ENCODE measurements at regions not wholly inside any gene's neighbourhood (a gene's known extent, or its start where the extent isn't known, plus 50 kb on each side); places are given as distances from the start of the nearest gene placed in this dataset.

DNA sequence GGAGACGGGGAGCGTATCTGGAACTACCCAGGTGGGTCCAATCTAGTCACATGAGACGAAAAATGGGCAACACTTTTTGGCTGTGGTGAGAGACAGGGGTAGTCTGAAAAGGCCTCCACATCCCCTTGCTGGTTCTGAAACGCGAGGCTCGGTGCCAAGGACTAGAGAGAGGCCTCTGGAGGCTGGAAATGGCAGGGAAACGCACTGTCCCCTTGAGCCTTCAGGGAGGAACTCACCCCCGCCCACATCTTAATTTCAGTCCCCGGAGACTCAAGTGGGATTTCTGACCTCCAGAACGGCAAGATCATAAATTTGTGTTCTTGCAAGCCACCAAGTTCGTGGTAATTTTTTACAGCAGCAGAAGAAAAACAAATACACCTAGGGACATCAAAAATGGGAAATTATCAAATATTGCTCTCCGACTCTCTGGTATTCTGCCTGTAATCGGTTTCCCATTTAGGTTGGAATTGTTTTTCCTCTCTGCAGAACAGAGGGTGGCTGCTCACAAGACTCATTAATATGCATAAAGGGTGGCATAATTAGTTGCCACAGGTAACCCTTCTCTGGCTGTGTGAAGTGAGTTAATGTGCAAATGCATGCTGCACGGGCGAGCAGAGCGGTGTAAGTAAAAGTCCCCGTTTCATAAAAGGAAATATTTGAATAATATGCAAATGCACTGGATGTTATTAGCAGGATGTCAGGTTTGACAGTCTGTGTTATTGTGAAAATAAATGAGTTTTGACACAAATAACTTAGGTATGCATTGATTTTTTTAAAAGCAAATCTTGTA lies 185.7 kb downstream of the ARRDC4 start:
- Mint-ChIP-seq H3K27ac (no peak overlapping the region), H3K9me3 (no peaks in the 10 kb centered on the region), H3K27me3 (ENCODE audit: low read depth) (peaks cover under 1% of the 10 kb centered on the region), H3K36me3 (ENCODE audit: low read depth) (no peaks in the 10 kb centered on the region), H3K4me1 (ENCODE audit: low read depth) (no peaks in the 10 kb centered on the region), H3K4me3 (no peak overlapping the region)

DNA sequence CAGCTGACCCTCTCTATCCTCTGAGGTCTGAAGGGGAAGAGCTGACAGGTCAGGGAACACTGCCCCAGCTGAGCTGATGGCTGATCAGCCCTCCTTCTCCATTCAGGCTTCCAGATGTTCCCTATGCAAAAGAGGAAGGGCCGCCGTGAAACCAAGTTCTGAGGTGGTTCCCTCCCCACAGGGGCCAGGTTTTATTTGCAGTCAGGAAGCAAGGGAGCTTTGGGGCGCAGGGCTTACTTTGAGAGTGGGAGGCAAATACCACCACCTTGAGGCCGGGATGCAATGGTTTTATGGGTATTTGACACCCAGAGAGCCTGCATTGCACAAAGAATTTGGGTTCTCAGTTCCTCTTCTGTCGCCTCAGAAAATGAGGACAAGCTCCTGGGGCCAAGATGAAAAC lies 186.9 kb downstream of the ARRDC4 start:
- Mint-ChIP-seq H3K27me3 (ENCODE audit: low read depth) (peaks cover 9% of the 10 kb centered on the region), H3K4me1 (ENCODE audit: low read depth) (no peaks in the 10 kb centered on the region), H3K4me3 (no peak overlapping the region), H3K27ac (no peak overlapping the region), H3K9me3 (no peaks in the 10 kb centered on the region), H3K36me3 (ENCODE audit: low read depth) (no peaks in the 10 kb centered on the region)

DNA sequence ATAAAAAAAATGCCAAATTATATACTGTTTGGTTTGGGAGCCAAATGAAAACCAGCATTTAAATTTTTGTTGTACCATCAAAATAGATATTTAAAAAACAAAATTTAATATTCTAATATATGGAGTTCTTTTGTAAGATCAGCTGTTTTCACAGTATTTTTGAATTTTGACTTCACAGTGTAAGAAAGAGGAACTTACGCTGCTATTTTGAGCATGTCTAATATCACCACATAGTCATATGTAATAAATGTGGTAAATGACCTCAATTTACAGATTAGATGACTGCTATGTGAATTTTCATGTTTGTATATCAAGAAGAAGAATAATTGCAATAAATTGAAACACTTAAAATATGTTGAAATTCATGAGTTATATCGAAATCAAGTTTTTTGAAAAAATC lies 189.6 kb downstream of the ARRDC4 start:
- no peaks in the 10 kb centered on the region for H3K36me3 Mint-ChIP-seq (ENCODE audit: low read depth)
- no peak overlapping the region for H3K27ac Mint-ChIP-seq
- peaks cover 23% of the 10 kb centered on the region for H3K27me3 Mint-ChIP-seq (ENCODE audit: low read depth)
- no peaks in the 10 kb centered on the region for H3K4me1 Mint-ChIP-seq (ENCODE audit: low read depth)
- H3K4me3 Mint-ChIP-seq: no peak overlapping the region
- H3K9me3 Mint-ChIP-seq: no peaks in the 10 kb centered on the region

DNA sequence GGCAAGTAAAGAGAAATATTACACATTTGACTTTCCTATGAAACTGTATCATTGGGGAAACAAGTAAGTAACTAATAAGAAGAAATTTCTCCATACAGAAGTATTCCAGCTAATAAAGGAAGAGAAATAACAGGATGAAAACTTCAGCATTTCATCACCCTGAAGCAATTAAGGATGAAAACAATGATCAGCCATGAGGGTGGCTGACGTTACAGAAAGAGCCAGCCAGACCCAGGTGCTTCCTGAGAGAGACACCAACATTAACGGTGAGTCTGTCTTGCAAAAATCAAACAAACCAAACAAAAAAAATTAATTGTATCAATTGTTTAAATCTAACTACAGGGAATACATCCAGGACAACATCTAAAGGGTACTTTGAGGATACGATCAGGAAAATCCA lies 190.0 kb downstream of the ARRDC4 start:
- H3K4me1 Mint-ChIP-seq (ENCODE audit: low read depth): no peaks in the 10 kb centered on the region
- H3K4me3 Mint-ChIP-seq: no peak overlapping the region
- H3K36me3 Mint-ChIP-seq (ENCODE audit: low read depth): no peaks in the 10 kb centered on the region
- no peak overlapping the region for H3K27ac Mint-ChIP-seq
- H3K9me3 Mint-ChIP-seq: no peaks in the 10 kb centered on the region
- peaks cover 27% of the 10 kb centered on the region for H3K27me3 Mint-ChIP-seq (ENCODE audit: low read depth)

DNA sequence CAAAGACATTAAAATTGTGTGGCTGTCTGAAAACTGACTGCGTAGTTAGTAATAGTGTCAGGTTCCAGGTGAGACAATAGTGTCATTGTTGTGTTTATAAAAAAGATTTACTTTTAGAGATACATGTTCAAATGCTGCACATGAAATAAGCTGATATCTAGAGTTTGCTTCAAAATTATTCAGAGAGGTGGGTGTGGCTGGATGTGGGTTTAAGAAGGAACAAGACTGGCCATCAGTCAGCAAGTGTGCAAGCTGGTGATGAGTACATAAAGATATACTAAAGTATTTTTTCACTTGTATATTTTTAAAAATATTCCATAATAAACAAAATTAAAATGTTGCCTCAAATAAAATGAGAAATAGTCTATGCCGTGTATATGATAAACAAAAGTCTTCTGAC lies 190.6 kb downstream of the ARRDC4 start:
- Mint-ChIP-seq H3K9me3 (no peaks in the 10 kb centered on the region), H3K4me3 (no peak overlapping the region), H3K4me1 (ENCODE audit: low read depth) (no peaks in the 10 kb centered on the region), H3K27ac (no peak overlapping the region), H3K27me3 (ENCODE audit: low read depth) (peaks cover 30% of the 10 kb centered on the region), H3K36me3 (ENCODE audit: low read depth) (no peaks in the 10 kb centered on the region)

DNA sequence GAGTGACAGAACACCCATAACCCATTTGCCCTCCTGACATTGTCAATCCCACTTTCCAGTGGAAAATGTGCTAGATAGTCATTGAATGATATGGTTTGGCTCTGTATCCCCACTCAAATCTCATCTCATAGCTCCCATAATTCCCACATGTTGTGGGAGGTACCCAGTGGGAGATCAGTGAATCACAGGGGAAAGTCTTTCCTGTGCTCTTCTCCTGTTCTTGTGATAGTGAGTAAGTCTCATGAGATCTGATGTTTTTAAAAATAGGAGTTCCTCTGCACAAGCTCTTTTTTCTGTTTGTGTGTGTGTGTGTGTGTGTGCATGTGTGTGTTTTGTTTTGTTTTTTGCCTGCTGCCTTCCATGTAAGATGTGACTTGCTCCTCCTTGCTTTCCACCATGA lies 191.7 kb downstream of the ARRDC4 start:
- no peak overlapping the region for H3K27ac Mint-ChIP-seq
- H3K27me3 Mint-ChIP-seq (ENCODE audit: low read depth): peaks cover 34% of the 10 kb centered on the region
- no peaks in the 10 kb centered on the region for H3K4me1 Mint-ChIP-seq (ENCODE audit: low read depth)
- no peaks in the 10 kb centered on the region for H3K9me3 Mint-ChIP-seq
- H3K36me3 Mint-ChIP-seq (ENCODE audit: low read depth): no peaks in the 10 kb centered on the region
- H3K4me3 Mint-ChIP-seq: no peak overlapping the region

DNA sequence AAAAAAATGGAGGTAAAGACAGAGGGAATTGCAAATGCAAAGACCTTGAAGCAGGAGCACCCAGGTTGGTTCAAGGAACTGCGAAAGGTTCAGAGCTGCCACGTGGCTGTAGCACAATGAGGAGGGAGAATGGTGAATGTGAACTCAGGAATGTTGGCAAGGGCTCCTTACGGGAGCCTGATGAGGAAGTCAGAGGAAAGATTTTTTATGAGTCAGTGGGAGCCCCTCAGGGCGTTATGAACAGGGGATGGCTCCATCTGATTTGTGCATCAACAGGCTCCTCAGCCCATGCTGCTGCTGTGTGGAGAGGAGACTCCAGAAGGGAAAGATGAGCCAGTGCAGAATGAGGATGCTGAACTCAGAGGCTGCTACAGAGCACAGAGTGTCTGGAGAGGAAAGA lies 194.4 kb downstream of the ARRDC4 start:
- H3K4me3 Mint-ChIP-seq: no peak overlapping the region
- H3K4me1 Mint-ChIP-seq (ENCODE audit: low read depth): peaks cover 10% of the 10 kb centered on the region
- H3K9me3 Mint-ChIP-seq: no peaks in the 10 kb centered on the region
- no peaks in the 10 kb centered on the region for H3K36me3 Mint-ChIP-seq (ENCODE audit: low read depth)
- peaks cover 43% of the 10 kb centered on the region for H3K27me3 Mint-ChIP-seq (ENCODE audit: low read depth)
- no peak overlapping the region for H3K27ac Mint-ChIP-seq

DNA sequence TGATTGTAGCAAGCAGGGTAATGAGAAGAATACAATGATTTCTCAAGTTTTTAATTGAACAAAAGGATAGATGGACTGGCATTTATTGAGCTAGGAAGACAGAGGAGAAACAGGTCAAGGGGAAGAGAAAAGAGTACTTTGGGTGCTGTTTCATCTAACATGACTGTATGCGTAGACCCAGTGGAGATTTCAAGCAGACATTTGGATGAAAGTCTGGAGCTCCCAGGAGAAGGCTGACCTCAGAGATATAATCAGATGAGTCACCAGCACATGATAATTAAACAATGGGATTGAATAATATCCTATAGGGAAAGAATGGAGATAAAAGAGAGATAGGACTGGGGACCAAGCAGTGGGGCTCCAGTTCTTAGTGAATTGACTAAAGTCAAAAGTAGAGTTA lies 194.9 kb downstream of the ARRDC4 start:
- Mint-ChIP-seq H3K9me3 (no peaks in the 10 kb centered on the region), H3K27ac (no peak overlapping the region), H3K27me3 (ENCODE audit: low read depth) (peaks cover 43% of the 10 kb centered on the region), H3K4me3 (no peak overlapping the region), H3K4me1 (ENCODE audit: low read depth) (peaks cover 15% of the 10 kb centered on the region), H3K36me3 (ENCODE audit: low read depth) (peaks cover 3% of the 10 kb centered on the region)

DNA sequence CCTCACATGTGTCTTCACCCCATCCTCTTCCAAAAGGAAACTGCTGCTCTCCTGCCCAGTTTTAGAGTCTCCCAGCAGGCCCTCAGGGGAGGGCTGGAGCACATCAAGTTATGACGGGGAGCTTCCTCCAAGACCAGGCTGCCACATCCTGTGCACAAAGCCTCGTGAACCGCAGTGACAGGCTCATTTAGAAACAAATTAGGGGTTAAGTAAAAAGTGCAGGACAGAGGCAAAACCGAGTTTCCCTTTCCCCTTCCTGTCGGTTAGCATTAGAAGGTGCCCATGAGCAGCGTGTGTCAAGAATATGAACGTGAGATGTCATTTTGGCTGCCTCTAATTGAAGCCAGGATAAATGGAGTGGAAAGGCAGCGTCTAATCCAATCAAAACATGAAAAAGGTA lies 199.7 kb downstream of the ARRDC4 start:
- Mint-ChIP-seq H3K27ac (peak overlapping the region; percentile 21), H3K27me3 (ENCODE audit: low read depth) (peaks cover 24% of the 10 kb centered on the region), H3K36me3 (ENCODE audit: low read depth) (peaks cover 3% of the 10 kb centered on the region), H3K4me1 (ENCODE audit: low read depth) (peaks cover 22% of the 10 kb centered on the region), H3K9me3 (no peaks in the 10 kb centered on the region), H3K4me3 (no peak overlapping the region)

DNA sequence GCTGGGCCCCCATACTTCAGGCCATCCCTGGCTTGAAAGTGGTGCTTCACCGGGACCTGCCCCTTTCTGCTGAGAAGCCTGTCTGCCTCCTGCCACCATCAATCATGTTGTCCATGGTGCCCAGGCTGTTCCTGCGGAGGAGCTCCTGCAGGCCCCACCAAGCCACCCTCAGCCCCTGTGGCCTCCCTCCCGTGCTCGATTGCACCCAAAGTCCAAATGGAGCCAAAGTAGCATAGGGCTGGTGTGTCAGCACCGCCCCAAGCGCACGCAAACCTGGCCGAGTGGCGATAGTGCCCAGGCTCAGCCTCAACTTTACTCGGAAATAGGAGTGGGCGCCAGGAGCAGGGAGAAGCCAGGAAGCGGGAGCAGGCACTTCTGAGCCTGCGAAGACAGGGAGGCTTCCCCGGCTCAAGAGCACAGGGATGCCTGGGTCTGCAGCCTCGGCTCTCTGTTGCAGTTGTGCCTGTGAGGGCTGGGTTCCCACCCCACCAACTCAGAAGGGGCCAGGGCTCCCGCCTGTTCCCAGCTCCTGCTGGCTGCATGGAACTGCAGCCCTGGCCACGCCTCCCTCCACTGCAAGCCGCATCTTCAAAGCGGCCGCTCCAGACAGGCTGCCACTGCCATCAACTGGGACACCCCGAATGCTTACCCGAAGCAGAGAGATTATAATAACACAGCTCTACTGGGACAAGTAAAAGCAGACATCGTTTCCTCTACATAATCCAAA lies 203.0 kb downstream of the ARRDC4 start:
- peaks cover 3% of the 10 kb centered on the region for H3K36me3 Mint-ChIP-seq (ENCODE audit: low read depth)
- no peaks in the 10 kb centered on the region for H3K9me3 Mint-ChIP-seq
- peaks cover 35% of the 10 kb centered on the region for H3K27me3 Mint-ChIP-seq (ENCODE audit: low read depth)
- no peak overlapping the region for H3K27ac Mint-ChIP-seq
- no peak overlapping the region for H3K4me3 Mint-ChIP-seq
- H3K4me1 Mint-ChIP-seq (ENCODE audit: low read depth): peaks cover 22% of the 10 kb centered on the region

DNA sequence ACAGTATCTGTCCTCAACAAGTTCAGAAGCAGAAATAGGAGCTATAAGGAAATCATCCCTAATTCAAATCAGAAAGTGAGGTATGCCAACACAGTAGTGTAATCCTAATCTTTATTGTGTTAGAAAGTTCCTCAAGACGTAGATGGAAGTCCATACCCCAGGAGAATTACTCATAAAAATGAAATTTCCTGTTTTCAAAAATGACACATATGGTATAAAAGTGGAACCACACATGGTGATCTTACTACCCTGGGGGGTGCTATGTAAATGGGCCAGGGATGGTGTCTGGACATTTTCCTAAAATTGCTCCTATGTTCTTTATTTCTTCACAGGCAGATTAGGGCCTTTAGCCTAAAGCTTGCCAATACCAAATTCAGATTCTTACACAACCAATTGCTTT lies 204.1 kb downstream of the ARRDC4 start:
- no peak overlapping the region for H3K4me3 Mint-ChIP-seq
- peaks cover 3% of the 10 kb centered on the region for H3K36me3 Mint-ChIP-seq (ENCODE audit: low read depth)
- peaks cover 15% of the 10 kb centered on the region for H3K4me1 Mint-ChIP-seq (ENCODE audit: low read depth)

DNA sequence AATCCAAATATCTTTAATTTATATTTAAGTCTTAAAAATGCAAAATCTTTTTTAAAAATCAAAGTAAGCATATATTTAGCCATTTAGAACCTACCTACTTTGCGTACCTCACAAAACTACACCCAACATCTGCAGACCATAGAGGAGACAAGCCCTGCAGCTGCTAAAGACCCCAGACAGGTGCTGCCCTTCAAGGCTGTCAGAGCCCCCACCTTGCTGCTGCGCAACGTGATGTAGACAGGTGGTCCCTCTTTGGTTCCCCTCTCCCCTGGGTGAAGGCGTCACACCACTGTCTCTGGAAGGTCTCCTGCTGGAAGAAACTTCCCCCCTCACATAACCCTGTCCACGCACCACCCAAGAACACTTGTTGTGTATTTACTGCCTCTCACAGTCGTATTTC lies 204.5 kb downstream of the ARRDC4 start:
- Mint-ChIP-seq H3K27me3 (ENCODE audit: low read depth) (peaks cover 39% of the 10 kb centered on the region), H3K4me3 (no peak overlapping the region), H3K27ac (no peak overlapping the region), H3K9me3 (no peaks in the 10 kb centered on the region), H3K36me3 (ENCODE audit: low read depth) (peaks cover 3% of the 10 kb centered on the region), H3K4me1 (ENCODE audit: low read depth) (peaks cover 10% of the 10 kb centered on the region)

More for the DNA sequence above, 204.1 kb downstream of the ARRDC4 start:
- Mint-ChIP-seq H3K27me3 (ENCODE audit: low read depth) (peaks cover 36% of the 10 kb centered on the region), H3K9me3 (no peaks in the 10 kb centered on the region), H3K27ac (no peak overlapping the region)

DNA sequence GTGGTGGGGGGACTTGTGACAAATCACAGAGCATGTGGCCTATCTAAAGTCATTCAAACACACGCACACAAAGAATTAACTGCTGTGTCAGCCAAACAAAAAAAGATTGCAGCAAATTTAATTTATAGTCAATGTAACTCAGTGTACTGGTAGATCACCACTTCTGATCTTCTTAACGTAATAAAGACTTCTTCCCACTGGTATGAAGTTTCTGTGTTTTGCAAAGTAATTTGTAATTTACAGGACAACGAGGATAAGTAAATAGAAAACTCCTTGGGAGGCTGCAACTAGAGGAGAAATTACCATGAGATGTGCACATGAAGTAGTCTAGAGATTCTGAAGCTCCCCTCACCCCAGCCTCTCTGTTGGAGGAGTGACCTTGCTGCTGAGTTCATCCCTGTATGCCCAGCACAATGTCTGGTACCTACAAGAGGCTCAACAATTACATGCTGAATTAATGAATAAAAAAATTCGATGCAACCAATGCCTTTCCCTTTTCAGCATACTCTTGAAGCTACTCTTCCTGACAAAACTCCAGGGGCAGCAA lies 207.3 kb downstream of the ARRDC4 start:
- Mint-ChIP-seq H3K4me3 (no peak overlapping the region), H3K4me1 (ENCODE audit: low read depth) (no peaks in the 10 kb centered on the region), H3K27ac (no peak overlapping the region), H3K27me3 (ENCODE audit: low read depth) (peaks cover 52% of the 10 kb centered on the region), H3K9me3 (no peaks in the 10 kb centered on the region), H3K36me3 (ENCODE audit: low read depth) (no peaks in the 10 kb centered on the region)

DNA sequence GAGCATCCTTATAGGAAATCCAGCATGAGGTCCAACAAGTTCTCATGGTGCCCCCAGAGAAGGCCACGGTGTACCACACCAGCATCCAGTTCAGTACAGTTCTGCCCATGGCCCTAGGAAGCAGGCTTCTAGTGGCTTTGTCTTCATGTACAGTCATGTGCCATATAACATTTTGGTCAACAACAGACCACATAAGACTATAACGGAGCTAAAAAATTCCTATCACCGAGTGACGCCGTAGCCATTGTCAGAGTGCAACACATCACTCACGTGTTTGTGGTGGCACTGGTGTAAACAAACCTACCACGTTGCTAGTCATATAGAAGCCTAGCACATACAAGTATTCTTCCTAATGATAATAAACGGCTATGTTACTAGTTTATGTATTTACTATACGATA lies 209.0 kb downstream of the ARRDC4 start:
- no peaks in the 10 kb centered on the region for H3K4me1 Mint-ChIP-seq (ENCODE audit: low read depth)
- peaks cover 55% of the 10 kb centered on the region for H3K27me3 Mint-ChIP-seq (ENCODE audit: low read depth)
- no peaks in the 10 kb centered on the region for H3K36me3 Mint-ChIP-seq (ENCODE audit: low read depth)
- H3K27ac Mint-ChIP-seq: no peak overlapping the region
- no peak overlapping the region for H3K4me3 Mint-ChIP-seq
- no peaks in the 10 kb centered on the region for H3K9me3 Mint-ChIP-seq

DNA sequence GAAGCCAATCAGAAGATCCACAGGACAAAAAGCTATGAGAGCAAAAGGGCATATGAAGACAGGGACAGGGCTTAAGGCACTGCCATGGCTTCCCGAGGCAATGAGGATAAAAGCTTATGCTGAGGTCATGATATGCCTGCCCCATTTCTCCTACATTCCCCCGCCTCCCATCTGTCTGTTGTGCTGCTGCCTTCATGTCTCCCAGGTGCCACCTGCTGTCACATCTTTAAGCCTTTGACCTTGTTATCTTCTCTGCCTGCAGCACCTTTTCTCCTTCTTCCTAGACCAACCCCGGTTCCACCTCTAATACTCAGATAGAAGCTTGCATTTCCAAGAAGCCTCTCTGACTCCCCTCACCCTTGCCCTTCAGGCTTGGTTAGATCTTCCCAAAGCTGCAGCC lies 213.8 kb downstream of the ARRDC4 start:
- H3K27ac Mint-ChIP-seq: no peak overlapping the region
- H3K4me1 Mint-ChIP-seq (ENCODE audit: low read depth): peaks cover 3% of the 10 kb centered on the region
- H3K9me3 Mint-ChIP-seq: no peaks in the 10 kb centered on the region
- peaks cover 41% of the 10 kb centered on the region for H3K27me3 Mint-ChIP-seq (ENCODE audit: low read depth)
- H3K36me3 Mint-ChIP-seq (ENCODE audit: low read depth): no peaks in the 10 kb centered on the region
- no peak overlapping the region for H3K4me3 Mint-ChIP-seq

Data from T-helper 1 cell treated with Interleukin-12 subunit alpha and Interleukin-12 subunit beta and Interleukin-4 antibody, amounts not matched to agents 30 μg/mL and 1 μg/mL, for 36 hours (primary cell).